Loucy (cell line): ENCODE measurements at regions not wholly inside any gene's neighbourhood (a gene's known extent, or its start where the extent isn't known, plus 50 kb on each side); places are given as distances from the start of the nearest gene placed in this dataset.

ENCODE experiments used
- H2AFZ ChIP-seq: fragments of 200-600 bp; sonication (generic); 2 replicates; pipeline ENCODE4 v1.6.0; 2016; ENCODE audit warnings: antibody characterized with exemption, mild to moderate bottlenecking, low read length, moderate library complexity
- H3F3A ChIP-seq: fragments of 200-600 bp; 2 replicates; pipeline ENCODE4 v1.6.0; 2016; ENCODE audit warnings: antibody characterized with exemption, low read depth, mild to moderate bottlenecking
- H3K27me3 ChIP-seq: fragments of 200-600 bp; sonication (generic); 2 replicates; pipeline ENCODE4 v1.6.1; 2014; ENCODE audit warnings: low read length, mild to moderate bottlenecking; ENCODE audit not compliant: insufficient read depth, poor library complexity, severe bottlenecking
- H3K36me3 ChIP-seq: fragments of 200-600 bp; sonication (generic); 2 replicates; pipeline ENCODE4 v1.6.1; 2016; ENCODE audit warnings: low read length; ENCODE audit not compliant: insufficient read depth
- H3K4me1 ChIP-seq: fragments of 200-600 bp; sonication (generic); 2 replicates; pipeline ENCODE4 v1.5.1; 2014; ENCODE audit warnings: low read length, mild to moderate bottlenecking; ENCODE audit not compliant: insufficient read depth, poor library complexity, severe bottlenecking
- H3K4me2 ChIP-seq: fragments of 200-600 bp; sonication (generic); 2 replicates; pipeline ENCODE4 v1.6.0; 2014; ENCODE audit warnings: antibody characterized with exemption, low read length, low read depth, mild to moderate bottlenecking; ENCODE audit not compliant: poor library complexity, severe bottlenecking
- H3K4me3 ChIP-seq: fragments of 200-600 bp; sonication (generic); 2 replicates; pipeline ENCODE4 v1.5.1; 2014; ENCODE audit warnings: low read length, mild to moderate bottlenecking, mixed read lengths; ENCODE audit not compliant: poor library complexity, severe bottlenecking
- H3K79me2 ChIP-seq: fragments of 200-600 bp; sonication (generic); 2 replicates; pipeline ENCODE4 v1.6.1; 2014; ENCODE audit warnings: low read length; ENCODE audit not compliant: insufficient read depth
- H3K9ac ChIP-seq: fragments of 200-600 bp; sonication (generic); 2 replicates; pipeline ENCODE4 v1.6.0; 2014; ENCODE audit warnings: mild to moderate bottlenecking, low read depth, low read length, moderate library complexity; ENCODE audit not compliant: poor library complexity, severe bottlenecking
- H3K9me2 ChIP-seq: fragments of 200-600 bp; sonication (generic); replicated peaks from 2 replicates; pipeline ENCODE4 v1.6.1; 2016; ENCODE audit warnings: low read depth, low read length, mixed read lengths
- H3K9me3 ChIP-seq: fragments of 200-600 bp; sonication (generic); 2 replicates; pipeline ENCODE4 v1.6.1; 2014; ENCODE audit warnings: mild to moderate bottlenecking, antibody characterized with exemption, low read length, low read depth; ENCODE audit not compliant: insufficient read depth
- H4K20me1 ChIP-seq: fragments of 200-600 bp; sonication (generic); 2 replicates; pipeline ENCODE4 v1.6.0; 2014; ENCODE audit warnings: antibody characterized with exemption, low read length, mild to moderate bottlenecking; ENCODE audit not compliant: insufficient read depth, poor library complexity, severe bottlenecking
- CTCF ChIP-seq: fragments of 200-600 bp; sonication (generic); conservative IDR thresholded peaks from 2 replicates; pipeline ENCODE4 v1.5.1; 2014; ENCODE audit warnings: mild to moderate bottlenecking, antibody characterized with exemption, low read length
- EZH2phosphoT487 ChIP-seq: fragments of 200-600 bp; IDR thresholded peaks from 2 replicates; pipeline ENCODE4 v1.6.1; 2018; ENCODE audit warnings: antibody characterized with exemption, mild to moderate bottlenecking, moderate library complexity, borderline replicate concordance

- H2AFZ ChIP-seq = no peak overlapping the region
- H3K4me2 ChIP-seq = no peak overlapping the region
- H3K4me1 ChIP-seq = no peaks in the 10 kb centered on the region
- H3K4me3 ChIP-seq = no peak overlapping the region
- no peaks in the 10 kb centered on the region for H3K9me3 ChIP-seq
- H3K9me2 ChIP-seq = no peaks in the 10 kb centered on the region
- H3K36me3 ChIP-seq = no peaks in the 10 kb centered on the region
- TF ChIP-seq EZH2phosphoT487 (no peak), CTCF (no peak)
- no peaks in the 10 kb centered on the region for H3K27me3 ChIP-seq
- H3F3A ChIP-seq = no peaks in the 10 kb centered on the region
- no peaks in the 10 kb centered on the region for H3K79me2 ChIP-seq
- no peaks in the 10 kb centered on the region for H4K20me1 ChIP-seq
- no peak overlapping the region for H3K9ac ChIP-seq
These were observed 365.4 kb upstream of the FSIP2 start for GRCh38 chr2:185373229-185373628.

GRCh38 chr2:185374878-185375277, 363.7 kb upstream of the FSIP2 start:
- Histone ChIP-seq H3K4me2 (no peak overlapping the region), H3K79me2 (no peaks in the 10 kb centered on the region), H3K4me1 (no peaks in the 10 kb centered on the region), H3K9me2 (no peaks in the 10 kb centered on the region), H3K4me3 (no peak overlapping the region), H3K36me3 (no peaks in the 10 kb centered on the region), H3K27me3 (no peaks in the 10 kb centered on the region), H3K9ac (no peak overlapping the region), H2AFZ (no peak overlapping the region), H3K9me3 (no peaks in the 10 kb centered on the region), H4K20me1 (no peaks in the 10 kb centered on the region), H3F3A (no peaks in the 10 kb centered on the region)
- TF ChIP-seq CTCF (no peak), EZH2phosphoT487 (no peak)

- Histone ChIP-seq H3K27me3 (no peaks in the 10 kb centered on the region), H4K20me1 (no peaks in the 10 kb centered on the region), H2AFZ (no peak overlapping the region)
These were observed 362.9 kb upstream of the FSIP2 start for GRCh38 chr2:185375731-185376130.

More at GRCh38 chr2:185375731-185376130, 362.9 kb upstream of the FSIP2 start:
- Histone ChIP-seq H3K79me2 (no peaks in the 10 kb centered on the region), H3K9me3 (no peaks in the 10 kb centered on the region), H3K9me2 (no peaks in the 10 kb centered on the region), H3K4me3 (no peak overlapping the region), H3K4me2 (no peak overlapping the region), H3K9ac (no peak overlapping the region), H3F3A (no peaks in the 10 kb centered on the region), H3K36me3 (no peaks in the 10 kb centered on the region), H3K4me1 (no peaks in the 10 kb centered on the region)
- TF ChIP-seq CTCF (no peak), EZH2phosphoT487 (no peak)
